NCI-H526 treated with DMSO at 0.1 percent for 48 hours (cell line): ENCODE measurements at regions not wholly inside any gene's neighbourhood (a gene's known extent, or its start where the extent isn't known, plus 50 kb on each side); places are given as distances from the start of the nearest gene placed in this dataset.

Experiments
- DNase-seq: peaks from one replicate; lab custom pipeline; 2025; lab: John Stamatoyannopoulos, UW

GRCh38 chr2:79355569-79355968, 157.3 kb upstream of the CTNNA2 start:
- DNase-seq: no peak

DNA sequence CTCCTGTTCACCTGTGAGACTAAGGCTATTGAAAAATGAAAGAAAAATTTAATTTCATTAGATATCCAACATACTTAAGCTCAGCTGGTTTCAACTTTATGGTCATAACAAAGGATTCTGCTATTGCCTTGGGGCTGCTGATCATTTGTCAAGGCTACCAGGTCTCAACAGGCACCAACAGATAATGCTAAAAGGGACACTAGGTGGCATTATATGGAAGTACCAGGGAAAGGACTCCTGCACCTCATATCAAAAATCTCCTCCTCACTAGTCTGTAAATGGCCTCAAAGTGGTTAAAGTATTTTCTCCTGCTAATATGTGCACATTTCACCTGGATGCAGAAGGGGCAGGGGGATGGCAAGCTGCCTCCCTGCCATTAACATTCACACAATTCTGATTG, 167.9 kb upstream of the REG3A start:
- no peak for DNase-seq

- DNase-seq: no peak
Observed at GRCh38 chr2:79320871-79321270, 161.3 kb upstream of the REG3A start.

DNA sequence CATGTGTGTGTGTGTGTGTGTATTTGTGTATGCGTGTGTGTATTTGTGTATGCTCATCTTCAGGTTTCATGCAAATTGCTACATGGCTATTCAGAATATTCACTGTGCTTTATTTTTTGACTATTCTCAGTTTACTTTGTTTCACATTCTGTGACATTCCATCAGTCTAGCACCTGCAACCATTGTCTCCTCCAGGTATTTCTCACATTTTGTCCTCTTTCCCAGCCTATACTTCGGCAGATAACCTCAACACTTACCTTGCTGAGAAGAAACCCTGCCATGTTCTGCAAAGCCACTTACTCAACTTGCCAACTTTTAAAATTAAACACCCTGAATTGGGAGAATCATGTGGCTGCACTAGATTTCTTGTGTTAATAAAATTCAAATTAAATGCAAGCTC, 135.4 kb upstream of the REG3A start:
- no peak for DNase-seq

- peak; percentile 10 for DNase-seq
Observed at GRCh38 chr2:79292958-79293315, 133.4 kb upstream of the REG3A start.

DNA sequence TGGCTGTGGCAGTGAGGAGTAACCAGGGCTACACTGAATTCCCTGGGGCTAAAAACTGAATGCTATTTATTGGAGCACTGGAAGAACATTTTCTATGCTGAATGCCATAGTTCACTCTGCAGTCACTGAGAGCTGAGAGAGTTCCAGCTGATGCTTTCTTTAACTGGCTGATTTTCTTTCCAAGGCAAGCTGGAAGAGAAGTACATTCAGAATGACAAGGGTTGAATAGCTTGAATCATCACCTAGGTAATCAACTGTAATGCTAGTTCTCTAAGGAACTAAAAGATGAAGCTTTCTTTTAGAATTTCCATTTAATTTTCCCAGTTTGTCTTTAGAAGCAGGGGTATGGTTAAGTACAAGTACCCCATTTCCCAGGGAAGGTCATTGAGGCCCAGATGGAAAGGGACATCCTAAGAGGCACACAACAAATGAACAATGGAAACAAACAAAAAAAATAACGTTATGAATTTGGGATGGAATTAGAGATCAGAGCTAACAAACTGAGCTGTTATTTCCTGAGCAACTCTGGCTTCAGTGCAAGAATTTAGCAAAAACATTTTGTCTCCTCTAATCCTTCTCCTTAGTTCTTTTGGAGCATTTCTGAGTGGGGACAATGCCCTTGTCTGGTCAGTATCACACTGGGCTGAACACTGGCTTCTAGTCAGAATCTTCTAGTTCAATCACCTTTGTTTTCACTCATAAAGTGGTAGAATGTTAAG, 132.8 kb upstream of the REG3A start:
- DNase-seq: no peak

DNA sequence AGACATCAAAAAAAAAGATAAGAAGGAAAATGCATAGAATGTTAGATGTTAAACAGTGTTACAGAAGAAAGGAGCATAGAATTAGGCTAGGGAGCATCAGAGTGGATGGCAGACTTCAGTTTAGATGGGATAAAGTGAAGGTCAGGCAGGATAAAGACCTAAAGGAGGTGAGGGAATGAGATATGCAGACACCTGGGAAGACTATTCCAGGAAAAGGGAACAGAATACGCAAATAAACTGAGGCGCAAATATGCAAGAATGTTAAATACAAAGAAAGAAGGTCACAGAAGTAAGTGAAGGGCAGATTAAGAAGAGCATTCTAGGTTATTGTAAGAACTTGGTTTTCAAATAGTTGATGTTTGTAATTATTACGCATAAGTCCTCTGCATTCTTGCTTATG, 116.3 kb upstream of the REG3A start:
- no peak for DNase-seq

DNA sequence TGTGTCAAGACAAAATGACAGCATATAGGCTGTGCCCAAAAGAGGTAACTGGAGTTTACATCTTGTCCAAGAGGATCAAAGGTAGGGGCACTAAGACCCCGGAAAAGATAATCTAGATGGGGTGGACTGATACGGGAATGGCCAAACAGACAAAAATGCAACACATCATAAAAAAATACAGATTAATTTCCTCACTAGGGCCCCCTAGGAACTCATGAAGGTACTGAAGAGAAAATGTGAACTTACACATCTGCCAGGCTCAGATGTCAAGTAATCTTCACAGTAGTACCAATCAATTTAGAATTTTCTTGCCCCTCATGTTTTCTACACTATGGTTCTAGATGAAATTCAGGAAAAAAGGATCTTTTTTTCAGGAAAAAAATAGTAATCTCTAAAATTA, 115.6 kb upstream of the REG3A start:
- no peak for DNase-seq

- DNase-seq: no peak
Observed at GRCh38 chr2:79272616-79273015, 113.1 kb upstream of the REG3A start.

GRCh38 chr2:79271456-79271855, 111.9 kb upstream of the REG3A start:
- DNase-seq: no peak

DNA sequence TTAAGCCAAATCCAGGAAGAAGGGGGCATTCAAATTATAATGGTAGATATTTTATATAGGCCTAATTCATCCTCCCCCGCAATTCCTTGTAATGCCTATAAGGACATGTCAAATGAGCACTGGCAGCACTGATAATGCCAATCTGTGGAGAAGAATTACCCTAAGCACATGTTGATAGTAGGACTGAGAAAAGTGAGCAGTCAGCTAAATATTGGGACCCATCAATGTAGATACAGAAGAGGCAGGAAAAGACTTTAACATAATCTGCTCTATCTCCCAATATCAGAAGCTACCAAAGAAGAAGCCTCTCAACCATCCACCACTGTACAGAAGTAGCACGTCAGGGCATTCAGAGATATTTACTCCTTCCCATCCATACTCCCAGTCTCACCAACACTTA, 101.3 kb upstream of the REG3A start:
- no peak for DNase-seq

GRCh38 chr2:79259959-79260358, 100.4 kb upstream of the REG3A start:
- DNase-seq: no peak

DNA sequence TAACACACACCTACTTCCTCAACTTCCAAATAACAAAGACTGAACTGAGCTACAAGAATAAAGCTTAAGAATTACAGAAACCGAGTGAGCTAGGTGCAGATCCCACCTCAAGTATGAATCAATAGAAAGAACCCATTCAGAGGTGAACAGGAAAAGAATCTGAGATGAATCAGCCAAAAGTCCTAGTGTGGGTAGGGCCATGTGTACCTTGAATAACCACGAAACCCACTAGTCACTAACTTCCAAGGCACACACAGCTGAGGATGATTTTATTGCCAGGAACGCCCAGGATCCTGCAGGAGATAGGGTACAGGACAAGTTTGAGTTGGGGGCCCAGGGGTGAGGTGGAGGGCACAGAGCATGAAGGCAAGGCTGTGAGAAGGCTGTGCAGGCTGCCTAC, 99.7 kb upstream of the REG3A start:
- no peak for DNase-seq

DNA sequence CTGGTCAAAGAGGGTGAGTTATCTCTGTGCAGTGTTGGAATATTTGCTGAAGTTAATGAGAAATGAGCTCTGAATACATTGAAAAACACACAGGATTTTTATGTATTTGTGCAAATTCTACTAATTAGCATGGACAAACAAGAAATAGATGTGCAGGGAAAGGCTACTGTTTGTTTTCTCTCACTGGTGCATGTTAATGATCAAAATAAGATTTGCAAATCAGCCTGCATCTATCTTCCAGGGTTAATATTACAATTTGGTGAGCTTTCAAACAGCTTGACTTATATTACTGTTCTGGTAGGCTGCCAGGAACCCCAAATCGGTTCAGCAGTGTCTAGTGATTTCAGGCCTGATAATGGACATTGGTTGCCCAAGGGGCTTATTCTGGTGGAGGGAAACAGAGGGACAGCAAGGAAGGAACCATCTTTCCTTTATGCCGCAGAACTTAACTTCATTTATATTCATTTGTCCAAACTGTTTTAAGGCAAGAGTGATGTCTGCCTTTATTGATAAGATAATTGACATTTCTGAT, 93.8 kb upstream of the REG3A start:
- peak; percentile 94 for DNase-seq

DNA sequence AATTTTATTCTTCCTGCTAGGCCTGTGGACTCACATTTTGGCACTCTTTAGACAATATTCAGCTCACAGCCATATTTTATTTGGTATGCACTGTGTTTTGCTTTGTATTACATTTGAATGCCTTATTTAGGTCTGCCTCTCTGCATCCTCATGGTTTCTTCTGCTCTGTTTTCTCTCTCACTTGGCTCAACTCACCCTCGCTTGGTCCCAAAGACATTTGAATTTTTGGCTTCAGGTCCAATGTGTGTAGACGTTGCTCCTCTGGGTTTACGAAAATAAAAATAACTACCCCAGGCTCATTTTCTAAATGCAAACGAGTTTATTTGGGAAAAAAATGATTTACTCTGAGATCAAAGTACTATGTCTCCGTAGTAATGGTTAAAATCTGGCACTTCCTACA, 91.1 kb upstream of the REG3A start:
- DNase-seq: no peak

GRCh38 chr2:79248776-79249175, 89.2 kb upstream of the REG3A start:
- DNase-seq: no peak

DNA sequence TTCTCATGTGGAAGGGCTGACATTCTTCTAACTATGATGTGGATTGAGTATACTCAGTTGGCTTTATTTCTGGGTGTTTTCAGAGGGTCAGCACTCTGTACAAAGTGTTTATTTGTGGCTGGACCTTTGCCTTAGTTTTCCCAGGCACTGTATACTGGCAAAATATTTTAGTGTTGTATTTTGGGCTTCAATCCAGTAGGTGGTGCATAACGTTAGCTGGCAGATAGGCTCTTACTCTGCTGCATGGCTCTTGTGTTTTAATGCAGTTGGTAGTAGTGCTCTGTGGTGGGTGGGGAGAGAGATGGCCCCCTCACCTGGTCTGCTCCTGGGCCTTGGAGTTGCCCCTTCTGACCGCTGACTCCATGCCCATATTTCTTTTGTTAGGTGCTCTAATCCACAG, 75.6 kb upstream of the REG3A start:
- no peak for DNase-seq

DNA sequence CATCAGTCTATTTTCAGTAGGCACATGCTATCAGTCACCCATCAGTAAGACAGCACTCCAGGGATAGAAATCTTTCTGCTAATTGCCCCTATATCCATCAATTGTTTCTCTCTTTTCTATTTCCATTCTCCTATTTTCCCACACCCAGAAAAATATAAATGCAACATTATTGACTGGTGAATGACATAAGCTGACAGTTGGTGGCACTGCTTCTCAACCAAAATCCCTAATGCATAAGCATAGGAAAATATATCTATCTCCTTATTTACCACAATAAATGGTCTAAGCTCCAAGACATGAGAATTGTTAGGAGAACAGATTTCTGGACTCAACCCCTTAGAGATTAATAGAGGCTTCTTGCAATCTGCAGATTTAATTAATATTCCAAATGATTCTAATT, 64.0 kb upstream of the REG3A start:
- DNase-seq: peak; percentile 25

DNA sequence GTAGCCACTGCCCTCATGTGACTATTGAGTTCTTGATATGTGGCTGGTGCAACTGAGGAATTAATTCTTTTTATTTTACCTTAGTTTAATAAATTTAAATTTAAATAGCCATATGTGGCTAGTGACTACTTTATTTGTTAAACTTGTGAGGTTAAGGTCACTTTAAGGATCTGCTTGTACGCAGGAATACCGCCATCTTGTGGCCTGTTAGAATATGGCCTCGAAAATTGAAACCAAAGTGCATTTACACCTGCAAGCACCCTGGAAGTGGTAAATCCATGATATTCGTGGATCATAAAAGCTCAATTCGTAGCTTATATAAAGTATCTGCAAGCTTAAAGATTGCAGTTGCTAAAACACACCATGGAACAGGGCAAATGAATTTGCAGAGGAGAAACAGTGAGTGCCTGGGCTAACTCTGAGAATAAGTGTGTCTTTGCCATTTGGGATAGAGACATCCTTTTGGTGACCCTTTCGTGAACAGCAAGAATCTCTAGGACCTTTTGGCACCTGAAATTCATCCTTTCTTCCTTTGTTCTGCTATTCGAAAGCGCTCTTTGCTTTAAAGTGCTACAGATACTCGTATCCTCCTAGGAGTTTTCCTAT, 59.9 kb upstream of the REG3A start:
- DNase-seq: peak; percentile 30

GRCh38 chr2:79210274-79210917, 50.8 kb upstream of the REG3A start:
- DNase-seq: no peak
